Astrocyte of the cerebellum (primary cell): ENCODE measurements at regions not wholly inside any gene's neighbourhood (a gene's known extent, or its start where the extent isn't known, plus 50 kb on each side); places are given as distances from the start of the nearest gene placed in this dataset.

ENCODE experiments used
- DNase-seq: peaks from one replicate; pipeline ENCODE4 v3.0.0-alpha.2; 2011; ENCODE audit warnings: low read depth
- H3K4me3 ChIP-seq: 2 replicates; pipeline ENCODE4 v1.5.1; 2011; ENCODE audit warnings: mild to moderate bottlenecking, low read depth, low read length, moderate library complexity
- CTCF ChIP-seq: IDR thresholded peaks from 2 replicates; pipeline ENCODE4 v1.5.1; 2012; ENCODE audit warnings: low read length, low read depth, moderate library complexity, mild to moderate bottlenecking; ENCODE audit errors: missing control alignments
- in situ Hi-C: cut with HindIII; loops from 2 replicates; pipeline ENCODE4 v1.10.0; 2017; ENCODE audit warnings: low sequenced_read_pairs

GRCh38 chr1:221200464-221200863 lies 321.2 kb downstream of the HLX start:
- no peak for TF ChIP-seq CTCF
- no peak for DNase-seq
- in situ Hi-C loops: no loop called here
- H3K4me3 ChIP-seq: no peak overlapping the region

- TF ChIP-seq CTCF: no peak
- in situ Hi-C loops: no loop called here
- no peak overlapping the region for H3K4me3 ChIP-seq
- DNase-seq: no peak
Measured at GRCh38 chr1:221201773-221202172, 322.5 kb downstream of the HLX start.

- H3K4me3 ChIP-seq: no peak overlapping the region
- in situ Hi-C loops: no loop called here
- peak; percentile 66 for DNase-seq
- TF ChIP-seq CTCF: peak; percentile 89
Measured at GRCh38 chr1:221203224-221204054, 324.2 kb downstream of the HLX start.

- no peak overlapping the region for H3K4me3 ChIP-seq
- DNase-seq: no peak
- TF ChIP-seq CTCF: no peak
- in situ Hi-C loops: no loop called here
Measured at GRCh38 chr1:221204055-221204833, 325.0 kb downstream of the HLX start.

GRCh38 chr1:221206076-221206475 lies 326.8 kb downstream of the HLX start:
- no peak for TF ChIP-seq CTCF
- no peak for DNase-seq
- no peak overlapping the region for H3K4me3 ChIP-seq
- in situ Hi-C loops: no loop called here

GRCh38 chr1:221212926-221213325 lies 333.7 kb downstream of the HLX start:
- no peak overlapping the region for H3K4me3 ChIP-seq
- no peak for DNase-seq
- no peak for TF ChIP-seq CTCF
- in situ Hi-C loops: no loop called here
